GM20000 (cell line): ENCODE measurements at regions not wholly inside any gene's neighbourhood (a gene's known extent, or its start where the extent isn't known, plus 50 kb on each side); places are given as distances from the start of the nearest gene placed in this dataset.

Source experiments
- DNase-seq: peaks from one replicate; pipeline ENCODE4 v3.0.0; 2012; ENCODE audit warnings: low spot score
- TF ChIP-seq, protein P1 (sequence below): IDR thresholded peaks from 2 replicates; pipeline ENCODE4 v1.5.1; 2012; ENCODE audit warnings: mild to moderate bottlenecking, control low read depth; ENCODE audit errors: extremely low read depth, missing control alignments

DNA sequence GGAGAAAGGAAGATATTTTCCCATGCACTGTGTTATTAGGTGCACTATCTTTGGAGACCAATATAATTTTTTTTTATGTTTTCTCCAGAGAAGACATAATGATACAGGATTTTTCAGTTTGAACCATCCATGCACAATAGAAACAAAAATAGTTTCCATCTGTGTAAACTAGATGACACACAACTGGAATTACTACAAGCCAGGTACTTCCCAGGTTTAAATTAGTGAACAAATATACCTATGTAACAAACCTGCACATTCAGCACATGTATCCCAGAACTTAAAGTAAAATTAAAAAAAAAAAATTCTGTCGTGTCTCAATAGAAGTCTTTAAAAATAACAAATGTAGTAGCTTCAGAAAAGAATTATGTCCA is 1616.8 kb upstream of the ACVR2A start:
- TF ChIP-seq, protein P1, sequence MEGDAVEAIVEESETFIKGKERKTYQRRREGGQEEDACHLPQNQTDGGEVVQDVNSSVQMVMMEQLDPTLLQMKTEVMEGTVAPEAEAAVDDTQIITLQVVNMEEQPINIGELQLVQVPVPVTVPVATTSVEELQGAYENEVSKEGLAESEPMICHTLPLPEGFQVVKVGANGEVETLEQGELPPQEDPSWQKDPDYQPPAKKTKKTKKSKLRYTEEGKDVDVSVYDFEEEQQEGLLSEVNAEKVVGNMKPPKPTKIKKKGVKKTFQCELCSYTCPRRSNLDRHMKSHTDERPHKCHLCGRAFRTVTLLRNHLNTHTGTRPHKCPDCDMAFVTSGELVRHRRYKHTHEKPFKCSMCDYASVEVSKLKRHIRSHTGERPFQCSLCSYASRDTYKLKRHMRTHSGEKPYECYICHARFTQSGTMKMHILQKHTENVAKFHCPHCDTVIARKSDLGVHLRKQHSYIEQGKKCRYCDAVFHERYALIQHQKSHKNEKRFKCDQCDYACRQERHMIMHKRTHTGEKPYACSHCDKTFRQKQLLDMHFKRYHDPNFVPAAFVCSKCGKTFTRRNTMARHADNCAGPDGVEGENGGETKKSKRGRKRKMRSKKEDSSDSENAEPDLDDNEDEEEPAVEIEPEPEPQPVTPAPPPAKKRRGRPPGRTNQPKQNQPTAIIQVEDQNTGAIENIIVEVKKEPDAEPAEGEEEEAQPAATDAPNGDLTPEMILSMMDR: no peak
- no peak for DNase-seq

DNA sequence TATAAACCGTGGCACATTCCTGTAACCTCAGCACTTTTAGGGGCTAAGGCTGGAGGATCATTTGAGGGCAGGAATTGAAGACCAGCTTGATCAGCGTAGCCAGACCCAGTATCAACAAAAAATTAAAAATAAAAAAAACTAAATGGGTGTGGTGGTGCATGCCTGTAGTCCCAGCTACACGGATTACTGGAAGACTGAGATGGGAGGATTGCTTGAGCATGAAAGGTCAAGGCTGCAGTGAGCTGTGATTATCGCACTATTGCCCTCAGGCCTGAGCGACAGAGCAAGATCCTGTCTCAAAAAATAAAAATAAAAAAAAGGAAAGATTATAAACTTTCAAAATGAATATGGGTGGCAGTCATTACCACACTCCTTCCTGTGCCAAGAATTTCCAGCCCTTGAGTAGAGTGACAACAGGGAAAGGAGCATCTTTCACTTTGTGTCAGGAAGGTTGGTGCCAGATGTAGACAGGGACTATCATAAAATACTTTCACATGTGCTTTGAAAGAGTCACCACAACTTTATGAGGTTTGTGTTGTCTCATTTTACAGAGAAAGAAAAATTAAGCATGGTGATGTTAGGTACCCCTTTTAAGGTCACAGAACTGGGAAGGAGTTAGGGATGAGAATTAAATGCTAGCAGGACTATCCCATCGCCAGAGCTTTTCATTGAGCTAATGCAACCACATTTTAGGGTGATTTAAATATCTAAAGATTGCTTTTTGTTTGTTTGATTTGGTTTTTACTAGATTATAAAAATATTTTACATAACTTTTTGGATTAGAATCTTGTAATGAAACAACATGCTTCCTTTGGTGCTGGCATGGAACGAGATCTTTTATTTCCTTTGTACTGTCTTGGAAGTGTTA is 1617.4 kb upstream of the ACVR2A start:
- TF ChIP-seq, protein P1: no peak
- no peak for DNase-seq

DNA sequence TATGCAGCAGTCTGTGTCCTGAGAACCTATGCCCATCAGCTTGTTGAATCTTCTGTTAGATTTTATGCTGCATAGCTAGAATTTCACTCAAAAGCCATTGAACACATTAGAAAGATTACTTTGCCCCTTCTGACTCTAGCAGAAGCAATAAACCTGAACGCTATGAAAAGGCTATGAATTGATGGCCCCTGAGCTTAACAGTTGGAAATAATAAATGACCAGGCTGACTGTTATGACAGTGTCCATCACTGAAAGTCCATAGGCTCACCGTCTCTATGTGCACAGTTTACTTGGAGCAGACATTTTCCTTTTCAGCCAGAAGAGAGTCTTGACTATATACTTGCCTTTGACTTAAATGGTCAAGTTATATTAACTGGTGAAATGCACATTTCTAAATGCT is 1618.8 kb upstream of the ACVR2A start:
- TF ChIP-seq, protein P1: no peak
- no peak for DNase-seq

- no peak for DNase-seq
- TF ChIP-seq, protein P1: no peak
These were observed 1623.0 kb upstream of the ACVR2A start for GRCh38 chr2:146221826-146222225.

- no peak for DNase-seq
- TF ChIP-seq, protein P1: no peak
These were observed 1623.9 kb upstream of the ACVR2A start for GRCh38 chr2:146220957-146221356.

DNA sequence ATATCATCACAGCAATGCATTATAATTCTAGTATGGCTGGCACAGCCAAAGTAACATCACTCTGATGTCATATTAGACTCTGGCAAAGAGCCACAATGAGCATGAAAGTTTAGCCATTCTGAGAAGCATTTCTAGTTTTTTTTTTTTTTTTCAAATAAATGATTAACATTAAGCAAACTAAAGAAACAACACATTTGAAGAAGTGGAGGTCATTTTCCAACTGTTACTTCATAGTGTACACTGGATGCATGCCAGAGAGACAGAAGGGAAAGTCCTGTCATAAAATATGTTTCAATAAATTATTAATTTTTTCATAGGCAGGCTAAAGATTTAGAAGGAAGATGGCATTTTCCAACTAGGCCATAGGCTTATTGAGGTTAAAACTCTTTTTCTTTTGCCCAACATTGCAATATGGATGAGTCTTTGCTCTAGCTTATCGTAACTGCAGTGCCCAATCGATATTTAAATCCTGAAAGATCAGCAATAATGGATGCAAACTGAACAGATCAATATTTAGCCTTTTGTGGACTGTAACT is 1630.4 kb upstream of the ACVR2A start:
- TF ChIP-seq, protein P1: no peak
- DNase-seq: no peak

DNA sequence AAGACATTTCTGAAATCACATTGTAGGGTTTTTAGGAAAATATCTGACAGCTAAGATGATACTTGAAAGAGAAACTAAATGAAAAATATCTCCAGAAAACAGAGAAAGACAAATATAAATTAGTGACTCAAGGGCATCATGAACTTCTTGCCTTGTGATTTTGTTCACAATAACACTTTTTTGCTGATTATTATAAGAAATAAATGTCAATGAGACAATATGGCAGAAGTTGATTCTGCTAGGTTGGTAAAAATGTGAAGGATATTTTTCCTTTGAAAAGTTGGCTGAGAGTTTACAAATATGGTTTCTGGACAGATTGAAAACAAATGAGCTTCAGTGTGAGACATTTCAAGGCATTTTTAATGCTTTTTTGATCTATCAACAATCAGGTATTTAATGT is 1631.2 kb upstream of the ACVR2A start:
- TF ChIP-seq, protein P1: no peak
- DNase-seq: no peak
